K562 (cell line): ENCODE measurements at regions not wholly inside any gene's neighbourhood (a gene's known extent, or its start where the extent isn't known, plus 50 kb on each side); places are given as distances from the start of the nearest gene placed in this dataset.

ENCODE experiments used
- ATAC-seq: fragments of 200-7000 bp; cut with Tn5 transposase; 3 replicates; pipeline ENCODE4 v1.9.1; 2020; ENCODE audit warnings: moderate library complexity
- BruUV-seq: library from RNA; stranded (reverse); fragments of 400-500 nt; replicated peaks from 2 replicates; lab custom pipeline; 2021; lab: Mats Ljungman, UMichigan
- CTCF ChIA-PET: fragments of 300-600 bp; formaldehyde crosslinking; extraction: SDS; loops from one replicate; lab custom pipeline; 2021; ENCODE audit warnings: low intra/inter-chr PET ratio; lab: Yijun Ruan, JAX
- POLR2A ChIA-PET: fragments of 300-600, 350-650 bp; sonication (Branson Sonifier 250); formaldehyde crosslinking; extraction: SDS; loops from one replicate; lab custom pipeline; 2021; ENCODE audit warnings: antibody characterized with exemption, inconsistent platforms; lab: Yijun Ruan, JAX
- DNase-seq, 4 experiments: peaks; one replicate each; pipeline versions ENCODE4 v3.0.0 to v3.0.0-alpha.2; 2011 to 2018; ENCODE audit warnings: low spot score in 3 of 4, mixed read lengths in 3 of 4; ENCODE audit errors: extremely low read depth in 1 of 4
- FAIRE-seq: peaks from 2 replicates; lab custom pipeline; 2011; peaks lifted over from hg19 to GRCh38; lab: Jason Lieb, UNC
- H2AFZ ChIP-seq: 2 replicates; pipeline ENCODE4 v1.6.0; 2011; ENCODE audit warnings: low read depth, low read length, control low read depth, inconsistent platforms
- H3K27ac ChIP-seq: fragments of 200-600 bp; 3 replicates; pipeline ENCODE4 v1.8.0; 2011; ENCODE audit warnings: low read depth, mild to moderate bottlenecking, control low read depth, inconsistent platforms, low read length, moderate library complexity, mixed read lengths; ENCODE audit errors: extremely low read depth
- H3K27me3 ChIP-seq, 2 experiments: fragments of 300-600 bp in 1 of 2; 2 replicates in 1 of 2; 3 replicates in 1 of 2; pipeline versions ENCODE4 v1.6.0 to v1.8.0; 2011; ENCODE audit warnings: inconsistent platforms in 2 of 2, low read length in 2 of 2, mild to moderate bottlenecking in 1 of 2, mixed read lengths in 1 of 2, moderate library complexity in 1 of 2; ENCODE audit not compliant: control insufficient read depth in 2 of 2, insufficient read depth in 2 of 2
- H3K36me3 ChIP-seq: fragments of 300-600 bp; 3 replicates; pipeline ENCODE4 v1.8.0; 2011; ENCODE audit warnings: mild to moderate bottlenecking, low read length, inconsistent platforms; ENCODE audit not compliant: control insufficient read depth, insufficient read depth
- H3K4me1 ChIP-seq, 2 experiments: fragments of 200-600 bp in 1 of 2; replicated peaks in 1 of 2; 2 replicates in 1 of 2; 3 replicates in 1 of 2; pipeline versions ENCODE4 v1.5.1 to v1.8.0; 2011; ENCODE audit warnings: inconsistent platforms in 2 of 2, low read length in 2 of 2, mild to moderate bottlenecking in 1 of 2, mixed read lengths in 1 of 2, moderate library complexity in 1 of 2; ENCODE audit not compliant: control insufficient read depth in 2 of 2, insufficient read depth in 2 of 2
- H3K4me2 ChIP-seq: 2 replicates; pipeline ENCODE4 v1.6.1; 2011; ENCODE audit warnings: low read length, control low read depth, inconsistent platforms, mixed read lengths; ENCODE audit not compliant: insufficient read depth
- H3K4me3 ChIP-seq: fragments of 200-600 bp; sonication (generic), shearing (Covaris generic); 2 replicates; pipeline ENCODE4 v1.5.1; 2016; ENCODE audit warnings: control low read depth, inconsistent platforms
- H3K79me2 ChIP-seq: fragments of 200-600 bp; 3 replicates; pipeline ENCODE4 v1.8.0; 2011; ENCODE audit warnings: low read length, inconsistent platforms; ENCODE audit not compliant: control insufficient read depth, insufficient read depth
- H3K9ac ChIP-seq, 2 experiments: 2 replicates each; pipeline versions ENCODE4 v1.6.0 to v1.6.1; 2011; ENCODE audit warnings: low read depth in 2 of 2, low read length in 2 of 2, control low read depth in 1 of 2, inconsistent platforms in 1 of 2, mild to moderate bottlenecking in 1 of 2, mixed read lengths in 1 of 2; ENCODE audit not compliant: insufficient read depth in 1 of 2
- H3K9me1 ChIP-seq: one replicate; pipeline ENCODE4 v1.6.0; 2011; ENCODE audit warnings: inconsistent platforms, mild to moderate bottlenecking, low read length, moderate library complexity; ENCODE audit not compliant: control insufficient read depth, insufficient read depth
- H3K9me3 ChIP-seq: replicated peaks from 2 replicates; pipeline ENCODE4 v1.5.1; 2011; ENCODE audit warnings: low read depth, low read length, inconsistent platforms; ENCODE audit not compliant: control insufficient read depth, insufficient read depth
- H4K20me1 ChIP-seq: replicated peaks from 2 replicates; pipeline ENCODE4 v1.6.1; 2011; ENCODE audit warnings: low read length, inconsistent platforms, mixed read lengths; ENCODE audit not compliant: control insufficient read depth, insufficient read depth
- CEBPG ChIP-seq, 3 experiments: fragments of 200-800 bp in 1 of 3; sonication (Bioruptor generic) in 1 of 3; sonication (generic) in 1 of 3; formaldehyde crosslinking in 1 of 3; IDR thresholded peaks in 2 of 3; conservative IDR thresholded peaks in 1 of 3; 2 replicates each; pipeline versions ENCODE4 v1.6.1 to v1.8.0; 2016 to 2022; ENCODE audit warnings: missing compliant biosample characterization in 2 of 3, missing genetic modification characterization in 2 of 3, mild to moderate bottlenecking in 1 of 3, missing genetic modification reagents in 1 of 3
- IRF2 ChIP-seq: sonication (generic); formaldehyde crosslinking; IDR thresholded peaks from 2 replicates; pipeline ENCODE4 v1.8.1; 2022; ENCODE audit warnings: mild to moderate bottlenecking, missing genetic modification reagents
- KAT7 ChIP-seq: sonication (generic); formaldehyde crosslinking; IDR thresholded peaks from 2 replicates; pipeline ENCODE4 v1.8.0; 2022; ENCODE audit warnings: missing genetic modification reagents, mild to moderate bottlenecking, borderline replicate concordance
- LCOR ChIP-seq: sonication (generic); formaldehyde crosslinking; IDR thresholded peaks from 2 replicates; pipeline ENCODE4 v1.8.0; 2022; ENCODE audit warnings: mild to moderate bottlenecking, missing genetic modification reagents
- ZBTB40 ChIP-seq, 2 experiments: fragments of 450-650 bp in 1 of 2; sonication (generic) in 1 of 2; formaldehyde crosslinking in 1 of 2; IDR thresholded peaks; 2 replicates each; pipeline versions ENCODE4 v1.7.1 to v1.9.0; 2016 to 2022; ENCODE audit warnings: inconsistent platforms in 1 of 2, mild to moderate bottlenecking in 1 of 2, missing genetic modification reagents in 1 of 2
- ZNF282 ChIP-seq: sonication (generic); formaldehyde crosslinking; IDR thresholded peaks from 2 replicates; pipeline ENCODE4 v1.8.1; 2023; ENCODE audit warnings: missing genetic modification reagents
- ZNF511 ChIP-seq: sonication (generic); formaldehyde crosslinking; IDR thresholded peaks from 2 replicates; pipeline ENCODE4 v1.8.0; 2022; ENCODE audit warnings: mild to moderate bottlenecking, missing genetic modification reagents
- ZSCAN29 ChIP-seq: fragments of 450-650 bp; IDR thresholded peaks from 2 replicates; pipeline ENCODE4 v1.6.1; 2017
- WGBS: fragments of 100-300 bp; shearing (Covaris generic); methylation state at CpG from one replicate; pipeline ENCODE4 v1.1.6; 2016; ENCODE audit warnings: low coverage, mixed read lengths; ENCODE audit not compliant: insufficient coverage; ENCODE audit errors: missing lambda C conversion rate; 5-methylcytosine and 5-hydroxymethylcytosine counted together
- in situ Hi-C: fragments of 300-500 bp; cut with MboI; formaldehyde crosslinking; loops from 4 replicates; pipeline ENCODE4 v1.15.0; 2018; ENCODE audit warnings: inconsistent platforms, mixed read lengths
- intact Hi-C: fragments of 100-400 bp; cut with micrococcal nuclease; formaldehyde crosslinking; loops from 2 replicates; pipeline ENCODE4 v1.14.2; 2022
- TF ChIP-seq, protein P1 (sequence below): sonication (generic); formaldehyde crosslinking; IDR thresholded peaks from 2 replicates; pipeline ENCODE4 v1.5.0; 2020; ENCODE audit warnings: missing genetic modification reagents

- no peak overlapping the region for H2AFZ ChIP-seq
- peak; percentile 7 for ATAC-seq
- no peaks in the 10 kb centered on the region for H3K9me3 ChIP-seq
- no peak overlapping the region for H3K4me2 ChIP-seq
- H3K9me1 ChIP-seq, result peaks cover 6% of the 10 kb centered on the region
- no TSS peak for BruUV-seq
- peak in 1 of 4 experiments; percentile 44 for DNase-seq
- CTCF ChIA-PET, result interaction anchor here (0.7 to 6.2 kb wide), 4 partner anchors 14 to 158 kb away, joined by 3 to 69 read pairs (median 4); no protein-coding TSS in a partner anchor
- H3K27ac ChIP-seq, result no peak overlapping the region
- under 1% methylated on average over 13 of the region's 13 CpGs for WGBS
- H4K20me1 ChIP-seq, result peaks cover 39% of the 10 kb centered on the region
- in situ Hi-C loops (no loop called here), intact Hi-C loops (no loop called here)
- no peak for FAIRE-seq
- H3K79me2 ChIP-seq, result no peaks in the 10 kb centered on the region
- no peaks in the 10 kb centered on the region for H3K36me3 ChIP-seq
- H3K4me3 ChIP-seq, result no peak overlapping the region
- peaks cover 29 to 30% of the 10 kb centered on the region in 2 experiments; a peak in 4 of 5 replicates for H3K27me3 ChIP-seq
- H3K4me1 ChIP-seq, result peaks cover 0 to 3% of the 10 kb centered on the region in 2 experiments; a peak in 1 of 5 replicates
- POLR2A ChIA-PET, result interaction anchor here (0.7 to 2.6 kb wide), 12 partner anchors 9 to 198 kb away, joined by 3 to 15 read pairs (median 6); no protein-coding TSS in a partner anchor
- H3K9ac ChIP-seq, result peak overlapping the region in 1 of 2 experiments; percentile 15; a peak in 2 of 4 replicates
- TF ChIP-seq KAT7 (0 out of 2 replicates have a peak, but pooled peaks have one; percentile 64), ZSCAN29 (no peak), ZNF511 (CRISPR knock-in tag) (no peak), ZNF282 (CRISPR knock-in tag) (0 out of 2 replicates have a peak, but pooled peaks have one; percentile 56), CEBPG (CRISPR knock-in tag; IDR thresholded peaks at IDR 0.05) (no peak), CEBPG (tag; conservative IDR thresholded peaks at IDR 0.05 in 1 of 2, IDR thresholded peaks at IDR 0.05 in 1 of 2) (no peak), IRF2 (CRISPR knock-in tag) (peak; percentile 5; the same call in 1 of the 2 replicates), ZBTB40 (IDR thresholded peaks at IDR 0.05) (no peak), ZBTB40 (CRISPR knock-in tag; IDR thresholded peaks at IDR 0.05) (peak; percentile 38; the same call in 1 of the 2 replicates), LCOR (CRISPR knock-in tag) (0 out of 2 replicates have a peak, but pooled peaks have one; percentile 31)
- TF ChIP-seq, protein P1, sequence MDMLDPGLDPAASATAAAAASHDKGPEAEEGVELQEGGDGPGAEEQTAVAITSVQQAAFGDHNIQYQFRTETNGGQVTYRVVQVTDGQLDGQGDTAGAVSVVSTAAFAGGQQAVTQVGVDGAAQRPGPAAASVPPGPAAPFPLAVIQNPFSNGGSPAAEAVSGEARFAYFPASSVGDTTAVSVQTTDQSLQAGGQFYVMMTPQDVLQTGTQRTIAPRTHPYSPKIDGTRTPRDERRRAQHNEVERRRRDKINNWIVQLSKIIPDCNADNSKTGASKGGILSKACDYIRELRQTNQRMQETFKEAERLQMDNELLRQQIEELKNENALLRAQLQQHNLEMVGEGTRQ, result peak; percentile 25
Measured at GRCh38 chr22:22785316-22786065, 102.1 kb upstream of the IGLL5 start.
